Inflammatory macrophage treated with lipopolysaccharide for 1 hour (primary cell): ENCODE measurements at regions not wholly inside any gene's neighbourhood (a gene's known extent, or its start where the extent isn't known, plus 50 kb on each side); places are given as distances from the start of the nearest gene placed in this dataset.

Experiments
- DNase-seq, 2 donors: peaks; one replicate each; pipeline ENCODE4 v3.0.0-alpha.2; 2020 to 2022

DNA sequence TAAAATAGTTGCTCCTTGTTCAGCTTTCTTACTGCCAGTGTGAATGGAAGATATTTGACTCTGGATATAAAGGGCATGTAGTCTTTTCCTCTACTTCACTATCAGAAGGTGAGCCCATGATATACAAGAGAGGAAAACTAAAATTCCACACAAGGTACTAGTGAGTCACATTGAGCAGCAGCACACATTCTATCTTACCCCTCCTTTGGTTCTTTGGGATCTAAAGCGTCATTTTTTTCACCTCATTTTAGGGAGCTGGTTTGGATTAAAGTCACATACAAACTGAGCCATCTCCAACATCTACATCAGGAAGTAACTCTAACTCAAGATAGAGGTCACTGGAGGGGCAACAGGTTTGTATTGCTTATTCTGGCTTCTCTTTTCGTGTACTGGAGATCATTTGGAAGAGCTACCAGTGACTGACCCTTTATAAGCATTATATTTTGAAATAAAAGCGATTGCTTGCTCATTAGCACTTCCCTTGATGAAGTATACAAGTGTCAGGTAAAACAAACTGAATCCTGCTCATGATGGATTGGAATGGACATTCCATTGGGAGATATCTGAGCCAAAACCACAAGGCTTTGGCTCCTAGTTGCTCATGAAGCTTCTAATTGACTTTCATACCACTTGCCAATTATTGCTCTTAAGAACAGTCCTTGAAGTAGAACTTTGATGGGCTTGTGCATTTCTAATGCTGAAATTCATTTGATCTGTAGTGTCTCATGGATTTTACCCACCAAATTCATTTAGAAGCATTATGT, 124.1 kb downstream of the SPCS3 start:
- DNase-seq: no peak

DNA sequence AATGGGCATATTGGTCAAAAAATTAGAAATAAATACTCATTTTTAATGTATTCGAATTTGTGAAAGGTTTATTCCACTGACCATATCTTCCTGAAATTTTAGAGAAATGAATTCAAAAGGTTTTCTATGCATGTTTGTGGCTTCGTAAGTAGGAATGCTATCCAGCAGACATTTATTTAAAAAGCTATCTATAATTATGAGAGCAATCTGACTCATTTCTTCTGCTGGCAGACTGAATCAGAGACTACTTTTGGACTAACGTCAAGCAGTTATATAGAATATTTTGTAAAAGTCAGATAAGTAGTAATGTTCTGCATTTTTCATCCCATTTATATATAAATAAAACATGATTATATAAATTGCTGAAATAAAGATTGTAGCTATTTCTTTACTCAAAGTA, 125.0 kb downstream of the SPCS3 start:
- DNase-seq: no peak

DNA sequence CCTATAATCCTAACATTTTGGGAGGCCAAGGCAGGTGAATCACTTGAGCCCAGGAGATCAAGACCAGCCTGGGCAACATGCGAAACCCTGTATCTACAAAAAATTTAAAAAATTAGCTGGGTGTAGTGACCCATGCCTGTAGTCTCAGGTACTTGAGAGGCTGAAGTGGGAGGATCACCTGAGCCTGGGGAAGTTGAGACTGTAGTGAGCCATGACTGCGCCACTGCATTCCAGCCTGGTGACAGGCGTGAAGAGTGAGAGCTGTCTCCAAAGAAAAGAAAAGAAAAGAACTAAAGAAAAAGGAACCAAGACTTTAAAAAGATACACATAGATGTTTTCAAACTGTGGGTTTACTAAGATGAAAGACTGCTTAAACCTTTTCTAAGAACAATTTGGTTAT, 129.0 kb downstream of the SPCS3 start:
- DNase-seq: no peak

DNA sequence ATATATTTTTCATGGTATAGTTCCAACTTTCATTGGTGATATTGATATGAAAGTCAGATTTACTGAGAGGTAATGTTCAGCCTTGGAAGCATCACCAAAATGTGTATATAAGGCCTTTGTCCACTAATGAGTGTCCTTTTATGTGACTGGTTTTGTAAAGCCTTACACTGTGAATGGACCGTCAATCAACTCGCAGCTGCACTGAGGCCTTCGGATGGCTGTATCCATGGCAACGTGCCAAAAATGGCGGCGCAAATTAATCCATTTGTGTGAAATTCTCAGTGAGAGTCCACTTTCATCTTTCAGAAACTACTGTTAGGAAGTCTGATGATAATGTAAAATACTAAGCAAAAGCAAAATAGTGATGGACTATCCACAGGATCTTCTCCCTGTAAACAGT, 131.7 kb downstream of the SPCS3 start:
- no peak for DNase-seq

DNA sequence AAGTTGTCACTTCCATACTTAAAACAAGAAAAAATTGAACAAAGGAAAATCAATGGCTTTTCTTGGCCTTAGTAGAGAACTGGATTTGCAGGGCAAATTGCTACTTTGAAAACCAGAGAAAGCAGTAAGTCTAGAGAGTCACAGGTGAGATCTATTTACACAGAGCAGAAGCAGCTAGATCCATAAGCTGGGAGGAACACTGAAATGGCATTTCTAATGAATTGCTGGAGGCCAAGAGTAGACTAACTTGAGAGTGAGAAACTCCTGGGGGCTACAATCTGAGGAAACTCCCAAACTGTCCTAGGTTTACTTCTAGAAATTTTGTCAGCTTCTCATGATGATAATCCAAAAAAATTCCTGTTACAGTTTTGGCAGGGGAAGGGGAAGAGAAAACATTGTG, 133.3 kb downstream of the SPCS3 start:
- no peak for DNase-seq

DNA sequence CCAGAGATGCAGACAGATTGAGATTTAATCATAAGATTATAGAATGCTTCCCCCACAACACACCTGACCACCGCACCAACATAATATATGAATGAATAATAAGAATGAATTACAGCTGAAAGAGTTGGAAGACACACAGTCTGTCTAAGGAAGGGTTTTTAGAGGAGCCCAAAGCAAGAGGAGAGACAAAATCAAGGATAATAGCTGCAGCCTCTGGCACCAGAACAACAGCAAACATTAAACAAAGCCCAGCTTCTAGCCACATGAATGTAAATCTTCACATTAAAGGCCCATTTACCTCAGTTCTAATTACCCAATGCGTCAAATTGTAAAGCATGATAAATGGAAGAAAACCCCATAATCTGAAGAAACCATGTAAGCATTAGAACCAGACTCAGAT, 133.9 kb downstream of the SPCS3 start:
- DNase-seq: no peak

DNA sequence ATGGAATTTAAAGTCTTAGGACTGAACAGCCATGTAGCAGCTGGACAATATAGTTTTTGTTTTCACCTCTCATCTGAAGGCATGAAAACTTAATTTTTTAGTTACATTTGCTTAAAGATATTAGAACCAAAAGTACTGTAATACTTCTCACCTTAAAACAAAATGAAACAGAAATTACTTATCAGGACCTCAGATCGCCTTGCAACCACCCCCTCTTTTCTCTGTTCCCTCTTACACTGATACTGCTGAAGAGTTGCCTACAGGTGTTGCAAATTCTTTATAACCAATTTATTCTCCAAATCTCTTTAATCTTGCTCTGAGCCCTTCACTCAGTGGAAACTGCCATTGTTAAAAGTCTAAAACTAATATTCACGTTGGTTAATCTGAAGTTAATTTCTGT, 145.0 kb downstream of the SPCS3 start:
- DNase-seq: no peak

DNA sequence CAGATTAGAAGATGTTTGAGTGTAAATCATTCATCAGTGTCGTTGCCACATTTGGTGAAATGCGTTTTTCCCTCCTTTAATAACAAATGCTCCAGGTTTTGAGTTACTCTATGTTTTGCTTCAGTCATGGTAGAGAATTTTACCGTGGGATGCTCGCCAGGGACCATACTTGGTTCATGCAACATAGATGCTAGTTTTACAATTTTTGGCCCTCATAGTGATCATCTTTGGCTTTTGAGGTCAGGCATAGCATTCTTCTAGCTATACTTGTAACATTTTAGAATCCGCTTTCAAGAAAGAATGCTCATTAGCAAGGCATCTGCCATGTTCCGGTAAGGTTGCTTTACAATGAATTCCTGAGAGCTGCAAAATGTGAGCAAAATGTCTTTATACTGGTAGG, 147.2 kb downstream of the SPCS3 start:
- DNase-seq: no peak

DNA sequence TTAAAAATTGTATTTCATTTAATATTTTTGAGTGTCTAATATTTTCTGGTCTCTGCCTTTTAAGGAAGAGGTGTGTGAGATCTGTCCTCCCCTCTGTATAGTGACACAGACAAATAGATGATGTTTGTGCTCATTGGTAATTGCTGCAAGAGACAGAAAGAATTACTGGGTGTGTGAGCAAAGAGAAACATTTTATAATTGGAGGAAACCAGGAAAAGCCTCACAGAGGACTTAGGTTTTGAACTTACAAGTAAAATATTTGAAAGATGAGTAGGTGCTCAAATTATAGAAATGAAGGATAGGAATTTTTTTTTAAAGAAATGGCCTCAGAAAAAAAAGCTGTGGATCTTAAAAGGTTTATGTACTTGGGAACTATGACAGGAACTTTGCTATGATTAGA, 149.8 kb downstream of the SPCS3 start:
- no peak for DNase-seq

DNA sequence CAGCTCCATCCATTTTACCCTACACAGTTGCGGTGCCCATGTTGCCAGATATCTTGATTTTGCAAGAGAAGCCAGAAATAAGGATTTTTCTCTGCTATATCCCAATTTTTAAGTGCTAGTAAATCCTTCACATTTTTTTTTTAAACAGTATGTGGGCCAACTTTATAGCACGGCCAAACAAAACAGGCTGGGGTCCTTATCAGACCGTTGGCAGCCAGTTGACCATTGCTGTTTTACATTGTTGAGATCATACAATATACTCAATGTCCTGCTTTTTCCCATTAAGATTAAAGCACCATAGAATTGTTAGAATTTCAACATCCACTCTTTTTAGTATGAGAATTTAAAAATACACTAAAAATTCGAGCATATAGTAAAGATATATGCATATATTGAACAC, 150.9 kb downstream of the SPCS3 start:
- no peak for DNase-seq

DNA sequence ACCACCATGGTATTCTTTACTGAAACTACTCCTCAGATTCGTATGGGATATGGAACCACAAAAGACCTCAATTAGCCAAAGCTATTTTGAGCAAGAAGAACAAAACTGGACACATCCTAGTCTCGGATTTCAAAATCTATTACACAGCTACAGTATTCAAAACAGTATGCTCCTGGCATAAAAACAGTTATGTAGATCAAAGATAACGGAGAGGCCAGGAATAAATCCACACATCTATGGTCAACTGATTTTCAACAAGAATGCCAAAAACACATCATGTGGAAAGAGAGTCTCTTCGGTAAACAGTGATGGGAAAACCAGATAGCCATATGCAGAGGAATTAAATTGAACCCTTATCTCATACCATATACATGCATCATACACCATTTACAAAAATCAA, 155.3 kb downstream of the SPCS3 start:
- no peak for DNase-seq

DNA sequence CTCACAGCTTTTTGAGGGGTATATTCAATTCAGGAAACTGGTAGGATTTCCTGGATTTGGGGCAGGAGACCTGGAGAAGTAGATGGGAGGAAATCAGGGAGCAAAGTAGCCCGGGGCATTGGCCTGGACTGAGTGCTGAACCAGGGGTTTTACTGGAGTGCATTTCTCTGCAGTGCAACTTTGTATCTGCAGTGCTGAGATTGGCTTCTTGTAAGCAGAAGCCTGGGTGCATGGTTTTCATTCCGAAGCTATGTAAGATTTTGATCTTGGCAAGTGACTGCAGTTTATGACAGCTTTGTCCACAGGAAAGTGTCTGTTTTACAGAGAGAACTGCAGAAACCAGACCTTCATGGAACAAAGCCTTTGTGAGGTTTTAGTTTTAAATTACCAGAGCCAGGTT, 158.3 kb downstream of the SPCS3 start:
- no peak for DNase-seq

DNA sequence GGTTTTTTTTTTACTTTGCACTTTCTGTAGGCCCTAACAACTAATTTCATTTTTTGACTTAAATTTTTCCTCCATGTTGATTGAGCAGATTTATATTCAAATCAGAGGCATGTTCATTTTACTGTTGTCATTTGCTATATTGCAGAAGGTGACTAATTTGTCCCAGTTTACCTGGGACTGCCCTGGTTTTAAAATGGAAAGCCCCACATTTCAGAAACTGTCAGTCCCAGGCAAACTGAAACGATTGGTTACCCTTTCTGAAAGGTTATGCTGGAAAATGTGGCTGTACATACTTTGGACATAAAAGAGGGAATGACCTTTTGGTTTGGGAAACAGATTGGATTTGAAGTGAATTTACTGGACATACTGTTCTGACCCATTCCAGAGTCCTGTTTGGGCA, 160.0 kb downstream of the SPCS3 start:
- DNase-seq: no peak

DNA sequence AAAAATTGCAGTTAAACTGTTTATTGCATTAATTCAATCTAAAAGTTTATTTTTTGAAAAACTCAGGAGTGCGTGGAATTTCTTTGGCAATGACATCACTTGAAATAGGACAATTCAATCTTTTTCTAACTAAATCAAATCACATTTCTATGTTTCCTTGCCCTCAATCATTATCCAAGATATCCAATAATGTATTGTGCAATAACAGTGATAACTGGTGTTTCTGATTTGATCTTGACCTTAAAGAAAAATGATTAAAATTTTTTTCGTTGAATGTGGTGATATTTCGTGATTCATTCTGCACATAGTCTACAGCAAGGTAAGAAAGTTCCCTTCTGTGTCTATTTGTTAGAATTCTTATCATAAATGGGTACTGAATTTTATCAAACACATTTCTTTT, 163.2 kb downstream of the SPCS3 start:
- no peak for DNase-seq

DNA sequence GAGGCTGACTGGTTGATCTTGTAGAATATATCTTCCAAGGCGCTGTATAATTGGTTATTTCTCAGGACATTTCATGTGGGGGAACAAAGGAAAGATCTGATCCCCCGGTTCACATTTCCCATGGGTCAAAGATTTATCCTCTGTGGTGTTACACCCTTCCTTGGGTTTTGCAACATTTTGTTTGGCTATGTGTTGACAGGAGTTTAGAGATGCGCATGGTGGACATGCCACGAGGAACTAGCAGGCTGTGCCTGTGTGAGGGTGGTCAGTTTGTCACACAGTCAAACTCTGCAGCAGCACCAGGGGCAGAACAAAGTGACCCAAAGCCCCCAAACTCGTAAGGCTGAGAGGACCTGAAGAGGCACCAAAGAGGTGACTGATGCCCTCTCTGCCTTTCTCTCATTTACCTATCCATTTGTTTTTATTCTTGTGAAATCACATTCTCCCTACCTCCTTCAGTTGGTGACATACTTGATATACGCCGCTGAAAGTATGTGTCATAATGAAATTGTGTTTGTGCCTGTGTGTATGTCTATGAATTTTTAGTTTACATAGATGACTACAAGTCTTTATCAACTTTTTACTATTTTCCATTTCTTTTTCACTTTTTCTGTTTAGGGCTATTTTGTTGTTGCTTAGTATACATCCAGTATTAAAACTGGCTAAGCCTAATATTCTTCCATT, 164.7 kb downstream of the SPCS3 start:
- no peak for DNase-seq

DNA sequence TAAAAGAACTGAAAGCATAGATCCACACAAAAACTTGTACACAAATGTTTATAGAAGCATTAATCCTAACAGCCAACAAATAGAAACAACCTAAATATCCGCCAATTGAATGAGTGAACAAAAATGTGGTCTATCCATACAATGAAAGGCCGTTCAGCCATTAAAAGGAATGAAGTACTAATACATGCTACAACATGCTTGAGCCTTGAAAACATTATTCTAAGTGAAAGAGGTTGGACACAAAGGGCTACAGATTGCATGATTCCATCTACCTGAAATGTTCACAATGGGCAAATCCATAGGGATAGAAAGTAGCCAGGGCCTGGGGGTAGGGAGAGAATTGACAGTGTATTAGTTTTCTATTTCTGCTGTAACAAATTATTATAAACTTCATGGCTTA, 169.2 kb downstream of the SPCS3 start:
- DNase-seq: no peak

DNA sequence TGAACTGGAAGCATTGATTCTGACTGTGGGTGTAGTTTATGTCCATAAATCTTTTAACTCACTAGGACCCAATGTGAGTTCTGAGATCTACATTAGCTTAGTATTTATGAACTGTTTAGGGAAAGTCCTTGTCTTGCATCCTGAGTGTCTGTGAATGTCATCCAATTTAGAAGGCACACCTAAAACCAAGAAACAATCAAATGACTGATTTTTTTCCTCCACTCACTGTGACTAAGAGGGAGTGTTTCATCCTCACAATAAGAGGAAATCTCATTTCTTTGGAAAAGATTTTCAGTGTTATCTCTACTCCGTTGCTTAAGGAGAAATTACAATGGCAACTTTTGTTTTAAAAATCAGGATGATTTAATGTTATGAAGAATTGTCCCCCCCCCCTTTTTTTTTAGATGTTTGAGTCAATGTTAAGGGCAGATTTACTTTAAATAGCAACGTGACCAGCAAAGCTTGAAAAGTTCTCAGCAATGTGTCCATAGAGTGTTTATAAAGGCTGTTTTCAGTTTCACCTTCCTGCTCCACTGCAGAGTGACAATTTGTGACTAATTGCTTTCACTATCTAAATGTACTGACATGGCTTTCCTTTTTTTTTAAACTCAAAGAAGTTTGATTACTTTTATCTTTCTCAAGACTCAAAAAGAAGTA, 173.0 kb downstream of the SPCS3 start:
- no peak for DNase-seq

DNA sequence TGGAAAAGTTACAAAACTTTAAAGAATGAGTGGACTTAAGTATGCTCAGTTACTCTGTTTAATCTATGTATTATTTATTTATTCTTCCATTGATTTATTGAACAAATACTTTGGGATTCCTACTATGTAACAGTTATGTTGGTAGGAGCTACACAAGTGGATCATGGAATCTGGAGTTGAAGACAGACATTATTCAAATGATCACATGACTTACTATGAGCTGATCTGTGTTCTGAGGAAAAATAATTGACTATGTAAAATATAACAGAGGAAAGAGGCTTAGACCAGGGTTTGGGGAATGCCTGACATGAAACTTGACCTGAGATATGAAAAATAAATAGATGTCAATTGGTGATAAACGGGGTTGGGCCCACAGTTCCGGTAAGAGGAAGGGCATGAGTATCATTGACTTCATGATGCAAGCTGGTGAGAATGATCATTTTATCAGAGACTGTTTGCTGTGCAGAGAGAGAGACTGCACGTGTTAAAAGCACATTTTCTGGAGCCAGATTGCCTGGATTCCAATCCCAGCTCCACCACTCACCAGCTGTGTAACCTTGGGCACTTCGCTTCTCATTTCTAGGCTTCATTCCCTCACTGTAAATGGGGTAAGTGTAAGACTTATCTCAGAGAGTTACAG, 179.0 kb downstream of the SPCS3 start:
- DNase-seq: no peak

DNA sequence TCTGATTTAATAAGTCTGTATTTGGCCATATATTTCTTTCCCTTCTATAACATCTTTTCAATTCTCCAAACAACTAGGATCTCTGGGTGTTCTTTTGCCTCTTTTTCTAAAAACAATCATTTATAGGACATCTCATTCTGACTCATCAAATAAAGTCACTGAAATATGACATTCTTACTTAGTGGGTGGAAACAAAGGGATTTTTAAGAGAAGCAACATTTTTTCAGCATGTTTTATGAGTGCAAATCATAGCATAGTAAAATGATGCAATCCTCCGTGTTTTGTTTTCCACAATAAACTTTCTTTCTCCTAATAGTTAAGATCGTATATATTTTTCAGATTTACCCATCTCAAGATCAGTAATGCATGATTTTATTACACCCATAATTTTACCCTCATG, 179.8 kb downstream of the SPCS3 start:
- no peak for DNase-seq

DNA sequence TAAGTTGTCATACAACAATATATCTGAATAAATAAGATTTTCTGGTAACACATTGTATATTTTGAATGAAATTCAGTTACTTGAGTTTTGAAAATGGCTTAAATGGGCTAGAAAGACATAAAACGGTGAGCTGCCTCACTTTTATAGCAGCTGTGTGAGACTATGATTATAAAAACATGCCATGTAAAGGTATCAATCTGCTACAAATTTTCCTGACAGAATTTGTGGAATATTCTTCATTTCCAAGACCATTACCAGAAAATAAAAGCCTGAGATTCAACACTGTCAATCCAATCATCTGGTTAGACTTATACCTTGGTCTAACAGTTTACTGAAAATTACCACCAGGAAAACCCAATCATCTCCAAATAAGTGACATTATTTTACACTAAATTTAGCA, 181.1 kb downstream of the SPCS3 start:
- DNase-seq: no peak

DNA sequence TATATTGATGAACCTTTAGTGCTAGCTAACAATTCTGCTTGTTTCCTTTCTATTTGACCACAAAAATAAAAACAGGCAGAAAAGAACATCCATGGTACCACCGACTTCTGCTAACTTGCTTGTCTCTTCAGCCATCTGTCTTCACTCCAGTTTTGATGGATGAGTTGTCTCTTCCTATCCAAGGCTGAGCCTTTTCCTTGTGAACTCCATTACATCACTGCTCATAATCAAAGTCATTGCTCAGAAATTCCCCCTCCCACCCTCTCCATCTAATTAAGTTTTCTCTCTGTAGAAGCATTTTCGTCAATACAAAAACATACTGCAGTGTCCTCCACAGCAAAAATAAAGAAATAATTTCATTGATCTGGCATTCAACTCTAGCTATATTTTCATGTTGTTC, 184.4 kb downstream of the SPCS3 start:
- no peak for DNase-seq

DNA sequence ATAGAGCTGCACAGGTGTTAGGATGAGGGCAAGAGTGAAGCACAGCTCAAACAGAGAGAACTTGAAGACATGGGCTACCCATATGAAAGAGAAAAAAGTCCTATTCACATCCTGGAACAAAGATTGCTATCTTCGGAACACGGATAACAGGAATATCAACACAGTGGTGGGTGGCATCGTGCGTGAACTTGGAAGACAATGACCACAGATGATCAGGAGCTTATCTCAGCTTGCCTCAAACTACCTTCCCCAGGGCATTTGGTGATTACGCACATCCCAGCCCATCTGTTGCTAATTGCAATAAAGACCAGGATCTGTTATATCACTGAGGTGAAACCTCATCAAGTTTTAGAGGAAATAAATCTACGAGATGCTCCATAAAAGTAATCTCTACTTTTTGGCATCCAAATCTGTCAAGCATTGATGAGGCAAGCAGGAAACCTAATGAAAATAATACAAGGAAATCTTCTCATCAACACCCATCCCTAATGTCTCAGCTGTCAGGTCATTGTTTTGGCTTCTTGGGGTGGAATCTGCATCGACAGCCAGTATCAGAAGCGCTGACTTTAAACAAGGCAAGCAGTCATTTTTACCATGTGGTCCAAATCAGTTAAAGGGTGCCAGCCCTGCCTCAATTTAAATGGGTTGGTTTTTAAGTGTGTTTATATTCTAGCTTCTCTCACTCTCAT, 188.2 kb downstream of the SPCS3 start:
- DNase-seq: no peak

DNA sequence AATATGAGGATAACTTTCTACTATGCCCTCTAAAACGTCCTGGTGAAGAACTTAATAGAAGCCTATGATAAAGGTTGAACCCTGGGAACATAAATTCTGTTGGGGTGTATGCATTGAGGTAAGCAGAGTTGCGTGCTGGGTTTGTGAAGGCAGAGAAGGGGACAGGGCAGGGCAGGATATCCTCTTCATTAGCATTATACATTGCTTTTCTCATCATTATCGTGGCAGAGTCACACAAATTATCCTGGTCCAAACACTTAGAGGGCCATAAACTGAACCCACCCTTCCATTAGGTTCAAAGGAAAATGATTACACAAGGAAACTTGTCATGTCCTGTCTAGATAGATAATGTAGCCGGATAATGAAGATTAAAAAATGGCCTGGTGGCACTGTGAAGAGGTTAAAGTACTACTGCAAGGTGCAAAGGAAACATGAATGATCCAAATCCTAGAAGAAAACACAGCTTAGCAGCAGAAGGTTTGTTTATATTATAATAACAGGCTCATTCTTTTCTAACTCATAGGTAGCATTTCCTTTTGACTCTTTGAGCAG, 189.1 kb downstream of the SPCS3 start:
- no peak for DNase-seq
